Loucy (cell line): ENCODE measurements at regions not wholly inside any gene's neighbourhood (a gene's known extent, or its start where the extent isn't known, plus 50 kb on each side); places are given as distances from the start of the nearest gene placed in this dataset.

Experiments
- CTCF ChIP-seq: fragments of 200-600 bp; sonication (generic); conservative IDR thresholded peaks from 2 replicates; pipeline ENCODE4 v1.5.1; 2014; ENCODE audit warnings: mild to moderate bottlenecking, antibody characterized with exemption, low read length
- EZH2phosphoT487 ChIP-seq: fragments of 200-600 bp; IDR thresholded peaks from 2 replicates; pipeline ENCODE4 v1.6.1; 2018; ENCODE audit warnings: antibody characterized with exemption, mild to moderate bottlenecking, moderate library complexity, borderline replicate concordance

GRCh38 chr12:119931402-119931801 is 54.3 kb upstream of the CIT start:
- TF ChIP-seq CTCF: no peak
- no peak for TF ChIP-seq EZH2phosphoT487
